ENCODE measurements at regions not wholly inside any gene's neighbourhood (a gene's known extent, or its start where the extent isn't known, plus 50 kb on each side); places are given as distances from the start of the nearest gene placed in this dataset.
A peak's percentile ranks its signal among the peaks of the same experiment; 100 is the strongest.

GRCh38 chr20:29689411-29690225 lies 1567.8 kb upstream of the DEFB115 start (continued):
- TF ChIP-seq MXD1 (CRISPR knock-in tag; IDR thresholded peaks at IDR 0.05; ENCODE audit: borderline replicate concordance, poor library complexity, severe bottlenecking) (no peak), CBX8 (IDR thresholded peaks at IDR 0.05; ENCODE audit: borderline replicate concordance, extremely low read depth, low read depth, low read length, poor library complexity, severe bottlenecking) (no peak), ZNF324 (CRISPR knock-in tag; IDR thresholded peaks at IDR 0.05) (no peak), CREB3 (tag; conservative IDR thresholded peaks at IDR 0.05; ENCODE audit: low read depth) (no peak), E2F6 (IDR thresholded peaks at IDR 0.05; ENCODE audit: borderline replicate concordance in 1 of 2, extremely low read depth in 1 of 2, insufficient read depth in 1 of 2, insufficient read length in 1 of 2, low read depth in 1 of 2, low read length in 1 of 2, poor library complexity in 1 of 2, severe bottlenecking in 1 of 2) (peak; percentile 48 to 77), ZFP36 (IDR thresholded peaks at IDR 0.05; ENCODE audit: low read depth, low read length, partially characterized antibody) (no peak), IFI16 (CRISPR knock-in tag; IDR thresholded peaks at IDR 0.05) (no peak), TRIM24 (IDR thresholded peaks at IDR 0.05) (no peak), NCOA6 (IDR thresholded peaks at IDR 0.05) (no peak), ZBTB2 (IDR thresholded peaks at IDR 0.05) (peak; percentile 91), BRCA1 (IDR thresholded peaks at IDR 0.05) (no peak), BRCA1 (CRISPR knock-in tag; IDR thresholded peaks at IDR 0.05) (no peak), HNRNPLL (IDR thresholded peaks at IDR 0.05; ENCODE audit: low read depth, low read length, poor library complexity, severe bottlenecking) (no peak), MEIS2 (IDR thresholded peaks at IDR 0.05; ENCODE audit: partially characterized antibody) (peak; percentile 59), FOXP4 (CRISPR knock-in tag; IDR thresholded peaks at IDR 0.05; ENCODE audit: borderline replicate concordance) (no peak), ZNF449 (CRISPR knock-in tag; IDR thresholded peaks at IDR 0.05) (no peak)
